Uterus (tissue), 3 donors: ENCODE measurements at regions not wholly inside any gene's neighbourhood (a gene's known extent, or its start where the extent isn't known, plus 50 kb on each side); places are given as distances from the start of the nearest gene placed in this dataset.

Experiments used
- DNase-seq, 2 donors: peaks; one replicate each; pipeline ENCODE4 v3.0.0-alpha.2; 2019 to 2020
- H3K27ac ChIP-seq, 2 donors: fragments of 200-600 bp; sonication (generic); 1 replicate in 1 of 2; 2 replicates in 1 of 2; pipeline ENCODE4 v1.5.1; 2016 to 2018
- H3K27me3 ChIP-seq, 2 donors: fragments of 200-600 bp; sonication (generic); one replicate each; pipeline ENCODE4 v1.5.1; 2018 to 2019; ENCODE audit warnings: control low read depth in 1 of 2
- H3K36me3 ChIP-seq, 2 donors: fragments of 200-600 bp; sonication (generic); one replicate each; pipeline ENCODE4 v1.5.1; 2019; ENCODE audit warnings: control low read depth in 1 of 2
- H3K4me1 ChIP-seq, 2 donors: fragments of 200-600 bp; sonication (generic); one replicate each; pipeline ENCODE4 v1.5.1; 2018 to 2019; ENCODE audit warnings: control low read depth in 1 of 2
- H3K4me3 ChIP-seq, 2 donors: fragments of 200-600 bp; sonication (generic); 1 replicate in 1 of 2; 2 replicates in 1 of 2; pipeline ENCODE4 v1.5.1; 2018 to 2019; ENCODE audit warnings: mild to moderate bottlenecking in 1 of 2
- H3K9me3 ChIP-seq, 2 donors: fragments of 200-600 bp; sonication (generic); one replicate each; pipeline ENCODE4 v1.5.1; 2019; ENCODE audit warnings: control low read depth in 1 of 2
- CTCF ChIP-seq, 4 experiments: fragments of 200-600 bp in 2 of 4; fragments of 450-650 bp in 2 of 4; sonication (generic) in 2 of 4; IDR thresholded peaks; one replicate each; pipeline ENCODE4 v1.5.1; 2016 to 2019; ENCODE audit warnings: antibody characterized with exemption in 4 of 4, mild to moderate bottlenecking in 2 of 4, moderate library complexity in 1 of 4
- POLR2A ChIP-seq, 2 donors: fragments of 450-650 bp; IDR thresholded peaks; one replicate each; pipeline ENCODE4 v1.6.1; 2016; ENCODE audit warnings: antibody characterized with exemption in 2 of 2, mild to moderate bottlenecking in 1 of 2, moderate library complexity in 1 of 2
- intact Hi-C: fragments of 100-400 bp; cut with DNase I; formaldehyde crosslinking; loops from one replicate; pipeline ENCODE4 v1.15.1; 2023; ENCODE audit warnings: low total_unique reads
- donor health status: DM: yes; HTN: yes; CAD: no.

GRCh38 chr6:147942363-147942762 is 400.3 kb upstream of the SASH1 start:
- no peaks in the 10 kb centered on the region for H3K27me3 ChIP-seq
- TF ChIP-seq CTCF (IDR thresholded peaks at IDR 0.05), result no peak
- TF ChIP-seq POLR2A (IDR thresholded peaks at IDR 0.05), result no peak
- no peak overlapping the region for H3K4me3 ChIP-seq
- H3K4me1 ChIP-seq, result no peaks in the 10 kb centered on the region
- intact Hi-C loops, result no loop called here
- H3K36me3 ChIP-seq, result no peaks in the 10 kb centered on the region
- no peak overlapping the region for H3K27ac ChIP-seq
- no peaks in the 10 kb centered on the region for H3K9me3 ChIP-seq
- DNase-seq, result no peak

- no peaks in the 10 kb centered on the region for H3K36me3 ChIP-seq
- H3K4me1 ChIP-seq, result no peaks in the 10 kb centered on the region
- H3K27ac ChIP-seq, result no peak overlapping the region
- H3K4me3 ChIP-seq, result no peak overlapping the region
- intact Hi-C loops, result no loop called here
- no peaks in the 10 kb centered on the region for H3K27me3 ChIP-seq
- no peaks in the 10 kb centered on the region for H3K9me3 ChIP-seq
- DNase-seq, result no peak
- TF ChIP-seq POLR2A (IDR thresholded peaks at IDR 0.05), result no peak
- TF ChIP-seq CTCF (IDR thresholded peaks at IDR 0.05), result no peak
These were observed 398.5 kb upstream of the SASH1 start for GRCh38 chr6:147944122-147944521.

GRCh38 chr6:147947521-147947920 is 395.1 kb upstream of the SASH1 start:
- Histone ChIP-seq H3K27ac (peak overlapping the region in 1 of 2 donors; percentile 49), H3K27me3 (no peaks in the 10 kb centered on the region), H3K36me3 (no peaks in the 10 kb centered on the region), H3K4me3 (no peak overlapping the region), H3K4me1 (no peaks in the 10 kb centered on the region), H3K9me3 (no peaks in the 10 kb centered on the region)
- intact Hi-C loops, result no loop called here
- no peak for TF ChIP-seq CTCF (IDR thresholded peaks at IDR 0.05)
- peak in 1 of 2 donors; percentile 18 for DNase-seq

DNA sequence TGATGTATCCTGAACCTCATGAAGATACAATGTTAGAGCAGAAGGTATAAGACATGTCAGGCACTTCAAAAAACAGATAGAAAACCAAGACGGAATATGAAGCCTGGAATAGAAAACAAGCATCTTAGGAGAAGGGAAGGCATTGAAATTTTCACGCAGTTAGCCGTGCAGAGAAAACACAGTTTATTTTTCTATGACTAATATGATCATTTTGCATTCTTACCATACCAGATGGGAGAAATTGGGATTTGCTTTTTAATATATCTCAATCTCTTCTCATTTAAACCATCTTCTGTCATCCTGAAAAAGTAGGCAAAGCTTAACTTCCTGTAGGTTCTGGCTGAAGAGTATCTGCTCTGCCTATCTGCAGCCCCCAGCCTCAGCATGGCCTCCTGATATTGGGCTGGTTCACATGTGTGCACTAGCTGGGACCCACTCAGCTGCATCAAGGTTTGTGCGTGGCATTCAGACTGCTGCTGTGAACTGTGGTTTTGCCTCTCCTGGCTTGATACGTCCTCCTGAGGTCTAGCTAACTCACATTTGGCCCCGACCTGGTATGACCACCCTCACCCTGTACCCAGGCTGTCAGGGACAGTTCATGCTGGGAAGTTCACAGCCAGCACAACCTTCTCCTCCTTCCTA is 392.5 kb upstream of the SASH1 start:
- no peak for DNase-seq
- TF ChIP-seq CTCF (IDR thresholded peaks at IDR 0.05), result no peak
- TF ChIP-seq POLR2A (IDR thresholded peaks at IDR 0.05), result no peak
- no peak overlapping the region for H3K27ac ChIP-seq
- H3K27me3 ChIP-seq, result no peaks in the 10 kb centered on the region
- H3K9me3 ChIP-seq, result no peaks in the 10 kb centered on the region
- no peaks in the 10 kb centered on the region for H3K36me3 ChIP-seq
- no peaks in the 10 kb centered on the region for H3K4me1 ChIP-seq
- H3K4me3 ChIP-seq, result no peak overlapping the region
- intact Hi-C loops, result no loop called here

GRCh38 chr6:147950623-147950987 is 392.0 kb upstream of the SASH1 start:
- H3K27me3 ChIP-seq, result no peaks in the 10 kb centered on the region
- H3K36me3 ChIP-seq, result no peaks in the 10 kb centered on the region
- DNase-seq, result peak in 1 of 2 donors; percentile 15
- intact Hi-C loops, result no loop called here
- no peak overlapping the region for H3K4me3 ChIP-seq
- no peaks in the 10 kb centered on the region for H3K9me3 ChIP-seq
- TF ChIP-seq CTCF (IDR thresholded peaks at IDR 0.05) (no peak), POLR2A (IDR thresholded peaks at IDR 0.05) (no peak)
- H3K4me1 ChIP-seq, result no peaks in the 10 kb centered on the region
- peak overlapping the region in 1 of 2 donors; percentile 27 for H3K27ac ChIP-seq
